ENCODE measurements at regions not wholly inside any gene's neighbourhood (a gene's known extent, or its start where the extent isn't known, plus 50 kb on each side); places are given as distances from the start of the nearest gene placed in this dataset.
A peak's percentile ranks its signal among the peaks of the same experiment; 100 is the strongest.

DNA sequence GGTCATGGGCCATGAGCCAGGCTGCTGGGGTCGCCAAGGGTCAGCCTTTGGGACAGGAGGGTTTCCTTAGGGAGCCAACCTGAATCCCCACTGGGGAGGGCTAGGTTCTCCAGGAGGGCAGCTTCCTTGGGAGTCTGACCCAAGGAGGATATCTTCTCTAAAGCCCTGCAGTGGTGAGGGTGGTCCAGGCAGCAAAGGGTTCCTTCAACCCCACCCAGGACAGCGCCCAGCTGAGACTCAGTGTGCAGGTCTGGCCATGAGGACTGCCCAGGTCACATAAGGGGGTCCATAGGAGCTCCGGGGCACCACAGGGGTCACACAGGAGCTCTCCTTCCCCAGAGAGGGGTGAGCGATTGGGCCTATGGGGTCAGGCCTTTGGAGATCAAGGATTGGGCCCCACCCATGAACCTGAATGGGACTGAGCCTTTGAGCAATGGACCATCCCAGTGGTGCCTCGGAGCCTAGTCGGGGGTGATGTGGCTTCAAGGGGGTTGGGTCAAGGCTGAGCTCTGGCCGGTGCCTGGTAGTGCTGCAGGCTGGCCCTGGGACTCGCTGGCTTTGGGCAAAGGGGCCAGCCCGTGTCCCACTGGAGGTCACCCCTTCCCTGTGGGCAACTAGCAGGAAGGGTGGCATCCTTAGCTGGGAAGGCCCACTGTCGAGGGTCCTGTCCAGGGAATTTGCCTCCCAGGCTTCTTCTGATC, 216.5 kb downstream of the SNRPN start:
- no peak for DNase-seq

DNA sequence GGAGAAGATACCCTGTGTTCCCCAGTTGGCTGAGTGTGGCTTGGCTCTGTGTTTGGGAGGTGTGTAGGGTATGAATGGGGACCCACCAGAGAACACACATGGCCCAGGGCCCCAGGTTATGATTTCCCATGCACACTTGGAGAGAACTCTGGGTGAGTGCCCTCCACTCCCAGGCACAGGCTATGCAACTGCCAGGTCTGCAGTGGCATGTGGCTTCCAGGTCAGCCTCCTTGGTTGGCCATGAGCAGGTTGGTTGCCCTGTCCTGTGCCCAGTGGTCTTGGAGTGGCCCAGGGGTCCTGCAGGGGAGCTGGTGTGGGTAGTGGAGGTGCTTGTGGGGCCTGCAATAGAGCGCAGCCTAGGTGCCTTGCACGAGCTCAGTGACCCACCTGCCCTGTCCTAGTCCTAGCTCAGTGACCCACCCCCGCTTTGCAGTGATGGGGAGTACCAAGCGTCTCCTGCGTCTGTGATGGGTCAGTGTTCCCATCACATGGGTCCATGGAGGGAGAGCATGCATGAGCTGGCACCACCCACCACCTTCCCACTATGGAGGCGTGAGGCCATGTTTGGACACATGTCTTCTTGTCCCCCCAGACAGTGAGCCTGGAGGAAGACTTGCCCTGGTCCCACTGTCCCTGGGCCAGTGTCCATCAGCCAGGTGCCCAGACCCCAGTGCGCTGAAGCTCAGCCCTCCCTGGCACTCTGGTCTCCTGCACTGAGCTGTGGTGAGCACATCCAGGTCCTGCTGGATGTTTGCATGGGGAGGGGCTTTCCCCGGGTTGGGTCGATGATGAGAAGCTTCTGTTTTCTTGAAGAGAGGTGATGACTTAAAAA, 217.3 kb downstream of the SNRPN start:
- no peak for DNase-seq

DNA sequence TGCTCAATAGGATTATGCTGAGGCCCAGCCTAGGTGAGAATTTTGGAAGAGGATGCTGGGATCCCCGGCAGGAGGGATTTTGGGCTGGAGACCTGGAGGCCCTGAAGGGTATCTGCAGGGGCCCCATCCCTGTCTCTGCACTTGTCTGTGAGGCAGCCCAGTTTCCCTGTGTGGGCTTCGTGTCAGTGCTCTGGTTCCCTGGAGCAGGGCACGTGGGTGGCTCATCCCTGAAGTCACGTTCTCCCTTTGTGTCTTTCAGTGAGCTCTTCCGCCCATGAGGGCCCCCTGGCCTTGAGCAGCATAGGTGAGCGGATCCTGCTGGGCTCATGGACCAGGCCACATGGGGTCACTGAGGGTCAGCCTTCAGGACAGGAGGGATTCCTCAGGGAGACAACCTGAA, 217.9 kb downstream of the SNRPN start:
- DNase-seq = no peak

DNA sequence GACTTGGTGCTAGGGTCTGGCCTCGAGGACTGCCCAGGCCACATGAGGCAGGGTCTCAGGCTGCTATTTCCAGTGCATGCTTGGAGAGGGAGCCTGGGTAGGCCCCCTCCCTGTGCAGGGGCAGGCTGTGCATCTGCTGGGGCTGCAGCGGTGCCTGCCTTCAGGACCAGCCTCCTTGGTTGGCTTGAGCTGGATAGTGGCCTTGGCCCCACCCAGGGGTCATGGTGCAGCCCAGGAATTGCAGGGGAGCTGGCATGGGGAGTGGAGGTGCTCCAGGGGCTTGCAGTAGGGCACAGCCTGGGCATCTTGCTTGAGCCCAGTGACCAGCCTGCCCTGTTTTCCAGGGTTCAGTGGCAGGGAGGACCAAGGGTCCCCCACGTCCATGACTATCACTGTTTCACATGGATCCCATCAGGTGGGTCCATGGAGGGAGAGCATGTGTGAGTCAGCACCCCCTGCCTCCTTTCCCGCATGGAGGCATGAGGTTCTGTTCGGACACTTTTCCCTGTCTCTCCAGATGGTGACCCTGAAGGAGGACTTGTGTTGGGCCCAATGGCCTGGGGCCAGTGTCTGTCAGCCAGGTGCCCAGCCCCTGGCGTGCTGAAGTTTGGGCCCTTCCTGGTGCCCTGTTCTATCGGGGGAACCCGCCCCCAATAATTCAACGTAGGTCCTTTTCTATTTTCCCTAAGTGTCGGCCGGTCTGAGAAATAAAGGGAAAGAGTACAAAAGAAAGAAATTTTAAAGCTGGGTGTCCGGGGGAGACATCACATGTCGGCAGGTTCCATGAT, 218.6 kb downstream of the SNRPN start:
- no peak for DNase-seq

DNA sequence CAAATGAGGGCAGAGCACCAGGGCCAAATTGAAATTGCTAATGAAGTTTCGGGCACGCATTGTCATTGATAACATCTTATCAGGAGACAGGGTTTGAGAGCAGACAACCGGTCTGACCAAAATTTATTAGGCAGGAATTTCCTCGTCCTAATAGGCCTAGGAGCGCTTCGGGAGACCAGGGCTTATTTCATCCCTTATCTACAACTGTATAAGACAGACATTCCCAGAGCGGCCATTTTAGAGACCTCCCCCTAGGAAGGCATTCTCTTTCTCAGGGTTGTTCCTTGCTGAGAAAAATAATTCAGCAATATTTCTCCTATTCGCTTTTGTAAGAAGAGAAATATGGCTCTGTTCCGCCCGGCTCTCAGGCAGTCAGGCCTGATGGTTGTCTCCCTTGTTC, 219.4 kb downstream of the SNRPN start:
- DNase-seq = peak; percentile 1

DNA sequence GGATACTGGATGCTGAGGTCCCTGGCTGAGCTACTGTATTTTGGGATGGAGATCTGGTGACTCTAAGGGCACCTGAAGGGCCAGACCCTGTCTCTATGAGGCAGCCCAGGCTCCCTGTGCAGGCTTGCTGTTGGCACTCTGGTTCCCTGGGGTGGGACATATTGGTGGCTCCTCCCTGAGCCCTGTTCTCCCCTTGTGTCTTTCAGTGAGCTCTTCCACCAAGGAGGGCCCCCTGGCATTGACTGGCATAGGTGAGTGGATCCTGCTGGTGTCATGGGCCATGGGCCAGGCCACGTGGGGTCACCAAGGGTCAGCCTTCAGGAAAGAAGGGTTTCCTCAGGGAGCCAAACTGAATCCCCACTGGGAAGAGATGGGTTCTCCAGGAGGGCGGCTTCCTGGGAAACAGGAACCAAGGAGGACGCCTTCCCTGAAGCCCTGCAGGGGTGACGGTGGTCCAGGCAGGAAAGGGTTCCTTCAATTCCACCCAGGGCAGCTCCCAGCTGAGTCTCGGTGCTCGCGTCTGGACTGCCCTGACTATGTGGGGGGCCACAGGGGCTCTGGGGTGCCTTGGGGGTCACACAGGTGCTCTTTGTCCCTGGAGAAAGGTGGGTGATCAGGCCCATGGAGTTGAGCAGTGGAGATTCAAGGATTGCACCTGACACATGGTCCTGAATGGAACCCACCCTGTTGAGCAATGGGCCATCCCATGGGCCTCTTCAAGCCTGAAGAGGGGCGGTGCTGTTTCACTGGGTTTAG, 220.4 kb downstream of the SNRPN start:
- no peak for DNase-seq

DNA sequence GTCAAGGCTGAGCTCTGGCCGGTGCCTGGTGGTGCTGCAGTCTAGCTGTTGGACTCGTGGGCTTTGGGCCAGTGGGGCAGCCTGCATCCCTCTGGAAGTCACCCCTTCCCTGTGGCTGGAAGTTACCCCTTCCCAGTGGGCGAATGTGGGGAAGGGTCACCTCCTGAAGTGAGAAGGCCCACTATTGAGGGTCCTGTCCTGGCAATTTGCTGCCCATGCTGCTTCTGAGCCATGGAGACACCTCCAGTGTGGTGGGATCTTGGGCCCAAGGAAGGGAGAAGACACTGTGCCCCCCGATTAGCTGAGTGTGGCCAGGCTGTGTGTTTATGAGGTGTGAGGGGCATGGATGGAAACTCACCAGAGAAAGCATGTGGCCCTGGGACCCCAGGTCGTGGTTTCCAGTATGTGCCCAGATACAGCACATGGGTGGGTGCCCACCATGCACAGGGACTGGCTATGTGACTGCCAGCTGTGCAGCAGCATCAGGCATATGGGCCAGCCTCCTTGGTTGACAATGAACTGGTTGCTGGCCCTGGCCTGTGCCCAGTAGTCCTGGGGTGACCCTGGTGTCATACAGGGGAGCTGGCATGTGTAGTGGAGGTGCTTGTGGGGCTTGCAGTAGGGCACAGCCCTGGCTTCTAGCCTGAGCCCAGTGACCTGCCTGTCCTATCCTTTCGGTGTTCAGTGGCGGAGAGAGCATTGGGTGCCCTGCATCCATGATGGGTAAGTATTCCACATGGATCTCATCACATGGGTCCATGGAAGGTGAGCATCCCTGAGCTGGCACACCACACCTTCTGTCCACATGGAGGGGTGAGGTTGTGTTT, 221.2 kb downstream of the SNRPN start:
- no peak for DNase-seq

DNA sequence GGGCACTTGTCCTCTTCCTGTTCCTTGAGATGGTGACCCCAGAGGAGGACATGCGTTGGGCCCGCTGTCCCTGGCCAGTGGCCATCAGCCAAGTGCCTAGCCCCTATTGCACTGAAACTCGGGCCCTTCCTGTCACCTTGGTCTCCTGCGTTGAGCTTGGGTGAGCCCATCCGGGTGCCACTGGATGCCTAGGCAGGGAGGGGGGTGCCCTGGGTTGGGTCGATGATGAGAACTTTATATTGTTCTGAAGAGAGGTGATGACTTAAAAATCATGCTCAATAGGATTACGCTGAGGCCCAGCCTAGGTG, 221.8 kb downstream of the SNRPN start:
- DNase-seq = no peak

DNA sequence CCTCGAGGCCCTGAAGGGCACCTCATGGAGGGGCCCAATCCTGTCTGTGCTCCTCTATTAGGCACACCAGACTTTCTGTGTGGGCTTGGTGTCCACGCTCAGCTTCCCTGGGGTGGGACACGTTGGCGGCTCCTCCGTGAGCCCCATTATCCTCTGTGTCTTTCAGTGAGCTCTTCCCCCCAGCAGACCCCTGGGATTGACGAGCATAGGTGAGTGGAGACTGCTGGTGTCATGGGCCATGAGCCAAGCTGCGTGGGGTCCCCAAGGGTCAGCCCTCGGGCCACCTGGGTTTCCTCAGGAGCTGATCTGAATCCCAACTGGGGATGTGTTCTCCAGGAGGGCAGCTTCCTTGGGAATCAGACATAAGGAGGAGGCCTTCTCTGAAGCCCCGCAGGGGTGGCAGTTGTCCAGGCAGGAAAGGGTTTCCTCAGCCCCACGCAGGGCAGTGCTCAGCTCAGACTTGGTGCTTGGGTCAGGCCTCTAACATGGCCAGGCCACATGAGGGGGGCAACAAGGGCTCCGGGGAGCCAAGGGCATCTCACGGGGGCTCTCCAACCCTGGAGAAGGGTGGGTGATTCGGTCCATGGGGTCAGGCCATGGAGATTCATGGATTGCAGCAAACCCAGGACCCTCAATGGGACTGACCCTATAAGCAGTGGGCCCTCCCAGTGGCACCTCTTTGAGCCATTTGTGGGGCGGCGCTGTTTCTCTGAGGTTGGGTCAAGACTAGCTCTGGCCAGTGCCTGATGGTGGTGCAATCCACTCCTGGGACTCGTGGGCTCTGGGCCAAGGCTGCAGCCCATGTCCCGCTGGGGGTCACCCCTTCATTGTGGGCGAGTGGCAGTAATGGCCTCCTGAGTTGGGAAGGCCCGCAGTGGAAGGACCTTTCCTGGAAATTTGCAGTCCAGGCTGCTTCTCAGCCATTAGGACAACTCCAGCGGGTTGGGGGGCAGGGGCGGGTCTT, 222.5 kb downstream of the SNRPN start:
- no peak for DNase-seq

DNA sequence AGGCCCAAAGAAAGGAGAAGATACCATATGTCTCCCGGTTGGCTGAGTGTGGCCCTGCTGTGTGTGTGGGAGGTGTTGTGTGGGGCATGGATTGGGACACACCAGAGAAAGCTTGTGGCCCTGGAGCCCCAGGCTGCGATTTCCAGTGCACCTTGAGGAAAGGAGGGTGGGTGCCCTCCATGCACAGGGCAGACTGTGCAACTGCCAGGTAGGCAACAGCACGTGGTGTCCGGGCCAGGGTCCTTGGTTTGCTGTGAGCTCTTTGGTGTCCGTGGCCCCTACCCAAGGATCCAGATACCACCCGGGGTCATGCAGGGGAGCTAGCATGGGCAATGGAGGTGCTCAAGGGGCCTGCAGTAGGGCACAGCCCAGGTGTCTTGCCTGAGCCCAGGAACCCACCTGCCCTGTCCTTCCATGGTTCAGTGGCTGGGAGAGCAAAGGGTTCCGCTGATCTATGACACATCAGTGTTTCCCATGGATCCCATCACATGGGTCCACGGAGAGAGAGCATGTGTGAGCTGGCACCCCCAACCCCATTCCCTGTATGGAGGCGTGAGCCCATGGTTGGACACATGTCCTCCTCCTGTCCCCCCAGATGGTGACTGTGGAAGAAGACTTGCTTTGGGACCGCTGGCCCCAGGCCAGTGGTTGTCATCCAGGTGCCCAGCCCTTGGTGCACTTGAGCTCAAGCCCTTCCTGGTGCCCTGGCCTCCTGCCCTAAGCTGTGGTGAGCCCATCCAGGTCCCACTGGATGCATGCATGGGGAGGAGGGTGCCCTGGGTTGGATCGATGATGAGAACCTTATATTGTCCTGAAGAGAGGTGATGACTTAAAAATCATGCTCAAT, 223.4 kb downstream of the SNRPN start:
- no peak for DNase-seq

DNA sequence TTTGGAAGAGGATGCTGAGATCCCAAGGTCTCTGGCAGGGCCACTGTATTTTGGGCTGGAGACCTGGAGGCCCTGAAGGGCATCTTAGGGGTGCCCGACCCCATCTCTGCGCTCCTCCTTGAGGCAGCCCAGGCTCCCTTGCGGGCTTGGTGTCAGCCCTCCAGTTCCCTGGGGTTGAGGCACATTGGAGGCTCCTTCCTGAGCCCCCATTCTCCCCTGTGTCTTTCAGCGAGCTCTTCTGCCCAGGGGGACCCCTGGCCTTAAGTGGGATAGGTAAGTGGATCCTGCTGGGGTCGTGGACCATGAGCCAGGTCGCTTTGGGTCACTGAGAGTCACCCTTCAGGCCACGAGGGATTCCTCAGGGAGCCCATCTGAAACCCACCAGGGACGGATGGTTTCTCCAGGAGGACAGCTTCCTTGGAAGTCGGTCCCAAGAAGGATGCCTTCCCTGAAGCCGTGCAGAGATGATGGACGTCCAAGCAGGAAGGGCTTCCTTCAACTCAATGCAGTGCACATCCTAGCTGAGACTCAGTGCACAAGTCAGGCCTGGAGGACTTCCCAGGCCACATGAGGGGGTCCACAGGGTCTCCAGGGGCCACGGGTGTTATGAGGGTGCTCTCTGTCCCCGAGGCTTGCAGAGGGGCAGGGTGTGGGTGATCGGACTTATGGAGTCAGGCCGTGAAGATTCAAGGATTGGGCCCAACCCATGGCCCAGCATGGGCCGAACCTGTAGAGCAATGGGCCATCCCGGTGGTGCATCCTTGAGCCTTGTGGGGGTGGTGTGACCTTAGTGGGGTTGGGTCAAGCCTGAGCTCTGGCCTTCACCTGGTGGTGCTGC, 224.3 kb downstream of the SNRPN start:
- DNase-seq = no peak

DNA sequence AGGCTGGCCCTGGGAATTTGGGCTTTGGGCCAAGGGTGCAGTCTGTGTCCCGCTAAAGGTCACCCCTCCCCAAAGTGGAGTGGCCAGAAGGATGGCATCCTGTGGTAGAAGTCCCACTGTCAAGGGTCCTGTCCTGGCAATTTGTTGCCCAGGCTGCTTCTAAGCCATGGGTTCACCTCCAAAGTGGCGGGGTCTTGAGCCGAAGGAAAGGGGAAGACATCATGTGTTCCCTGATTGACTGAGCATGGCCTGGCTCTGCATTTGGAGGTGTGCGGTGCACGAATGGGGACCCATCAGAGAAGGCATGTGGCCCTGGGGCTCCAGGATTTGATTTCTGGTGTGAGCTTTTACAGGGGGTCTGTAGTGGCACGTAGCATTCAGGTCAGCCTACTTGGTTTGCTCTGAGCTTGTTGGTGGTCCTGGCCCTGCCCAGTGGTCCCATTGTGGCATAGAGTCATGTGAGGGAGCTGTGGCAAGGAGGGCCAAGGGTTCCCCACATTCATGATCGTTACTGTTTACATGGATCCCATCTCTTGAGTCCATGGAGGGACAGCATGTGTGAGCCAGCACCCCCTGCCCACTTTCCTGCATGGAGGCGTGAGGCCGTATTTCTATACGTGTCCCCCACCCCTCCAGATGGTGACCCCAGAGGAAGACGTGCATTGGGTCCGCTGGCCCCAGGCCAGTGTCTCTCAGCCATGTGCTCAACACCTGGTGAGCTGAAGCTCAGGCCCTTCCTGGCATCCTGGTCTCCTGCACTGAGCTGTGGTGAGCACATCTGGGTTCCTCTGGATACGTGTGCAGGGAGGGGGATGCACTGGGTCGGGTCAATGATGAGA, 225.1 kb downstream of the SNRPN start:
- DNase-seq = no peak

DNA sequence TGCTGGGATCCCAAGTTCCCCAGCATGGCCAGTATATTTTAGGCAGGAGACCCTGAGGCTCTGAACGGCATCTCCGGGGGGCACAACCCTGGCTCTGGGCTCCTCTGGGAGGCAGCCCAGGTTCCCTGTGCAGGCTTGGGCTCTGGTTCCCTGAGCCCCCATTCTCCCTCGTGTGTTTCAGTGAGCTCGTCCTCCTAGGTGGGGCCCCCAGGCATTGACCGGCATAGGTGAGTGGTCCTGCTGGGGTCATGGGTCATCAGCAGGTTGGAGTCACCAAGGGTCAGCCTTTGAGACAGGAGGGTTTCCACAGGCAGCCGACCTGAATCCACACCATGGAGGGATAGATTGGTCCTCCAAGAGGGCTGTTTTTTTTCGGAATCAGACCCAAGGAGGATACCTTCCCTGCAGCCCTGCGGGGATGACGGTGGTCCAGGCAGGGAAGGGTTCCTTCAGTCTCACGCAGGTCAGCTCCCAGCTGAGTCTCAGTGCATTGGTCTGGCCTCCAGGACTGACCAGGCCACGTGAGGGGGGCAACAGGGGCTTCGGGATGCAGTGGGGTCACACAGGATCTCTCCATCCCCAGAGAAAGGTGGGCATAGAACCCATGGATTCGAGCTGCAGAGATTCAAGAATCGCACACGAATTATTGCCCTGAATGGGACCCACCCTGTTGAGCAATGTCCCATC, 226.0 kb downstream of the SNRPN start:
- no peak for DNase-seq

DNA sequence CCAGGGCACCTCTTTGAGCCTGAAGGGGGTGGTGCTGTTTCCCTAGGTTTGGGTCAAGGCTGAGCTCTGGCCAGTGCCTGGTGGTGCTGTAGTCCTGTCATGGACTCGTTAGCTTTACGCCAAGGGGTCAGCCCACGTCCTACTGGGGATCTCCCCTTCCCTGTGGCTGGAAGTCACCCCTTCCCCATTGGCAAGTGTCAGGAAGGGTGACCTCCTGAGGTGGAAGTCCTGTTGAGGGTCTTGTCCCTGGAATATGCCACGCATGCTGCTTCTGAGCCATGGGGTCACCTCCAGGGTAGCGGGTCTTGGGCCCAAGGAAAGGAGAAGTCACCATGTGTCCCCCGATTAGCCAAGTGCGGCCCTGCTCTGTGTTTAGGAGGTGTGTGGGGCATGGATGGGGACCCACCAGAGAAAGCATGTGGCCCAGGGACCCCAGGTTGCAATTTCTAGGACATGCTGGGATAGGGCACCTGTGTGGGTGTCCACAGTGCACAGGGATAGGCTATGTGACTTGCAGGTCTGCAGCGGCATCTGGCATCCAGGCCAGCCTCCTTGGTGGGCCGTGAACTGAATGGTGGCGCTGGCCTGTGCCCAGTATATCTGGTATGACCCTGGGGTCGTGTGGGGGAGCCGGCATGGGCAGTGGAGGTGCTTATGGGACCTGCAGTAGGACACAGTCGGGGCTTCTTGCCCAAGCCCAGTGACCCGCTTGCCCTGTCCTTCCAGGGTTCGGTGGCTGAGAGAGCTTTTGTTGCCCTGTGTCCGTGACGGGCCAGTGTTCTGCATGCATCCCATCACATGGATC, 226.7 kb downstream of the SNRPN start:
- no peak for DNase-seq

DNA sequence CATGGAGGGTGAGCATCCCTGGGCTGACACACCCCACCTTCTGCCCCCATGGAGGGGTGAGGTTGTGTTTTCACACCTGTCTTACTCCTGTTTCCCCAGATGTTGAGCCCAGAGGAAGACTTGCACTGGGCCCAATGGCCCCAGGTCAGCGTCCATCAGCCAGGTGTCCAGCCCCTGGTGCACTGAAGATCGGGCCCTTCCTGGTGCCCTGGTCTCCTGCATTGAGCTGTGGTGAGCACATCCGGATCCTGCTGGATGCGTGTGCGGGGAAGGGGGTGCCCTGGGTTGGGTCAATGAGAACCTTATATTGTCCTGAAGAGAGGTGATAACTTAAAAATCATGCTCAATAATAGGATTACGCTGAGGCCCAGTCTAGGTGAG, 227.3 kb downstream of the SNRPN start:
- no peak for DNase-seq

DNA sequence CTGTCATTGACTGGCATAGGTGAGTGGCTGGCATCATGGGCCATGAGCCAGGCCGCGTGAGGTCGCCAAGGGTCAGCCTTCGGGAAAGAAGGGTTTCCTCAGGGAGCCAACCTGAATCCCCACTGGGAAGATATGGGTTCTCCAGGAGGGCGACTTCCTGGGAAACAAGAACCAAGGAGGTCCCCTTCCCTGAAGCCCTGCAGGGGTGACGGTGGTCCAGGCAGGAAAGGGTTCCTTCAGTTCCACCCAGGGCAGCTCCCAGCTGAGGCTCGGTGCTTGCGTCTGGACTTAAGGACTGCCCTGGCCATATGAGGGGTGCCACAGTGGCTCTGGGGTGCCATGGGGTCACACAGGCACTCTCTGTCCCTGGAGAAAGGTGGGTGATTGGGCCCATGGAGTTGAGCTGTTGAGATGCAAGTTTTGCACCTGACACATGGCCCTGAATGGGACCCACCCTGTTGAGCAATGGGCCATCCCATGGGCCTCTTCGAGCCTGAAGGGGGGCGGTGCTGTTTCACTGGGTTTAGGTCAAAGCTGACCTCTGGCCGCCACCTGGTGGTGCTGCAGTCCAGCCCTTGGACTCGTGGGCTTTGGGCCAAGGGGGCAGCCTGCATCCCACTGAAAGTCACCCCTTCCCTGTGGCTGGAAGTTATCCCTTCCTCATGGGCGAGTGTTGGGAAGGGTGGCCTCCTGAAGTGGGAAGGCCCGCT, 228.1 kb downstream of the SNRPN start:
- no peak for DNase-seq

Data from NCI-H69 (cell line).